ENCODE measurements at regions not wholly inside any gene's neighbourhood (a gene's known extent, or its start where the extent isn't known, plus 50 kb on each side); places are given as distances from the start of the nearest gene placed in this dataset.

DNA sequence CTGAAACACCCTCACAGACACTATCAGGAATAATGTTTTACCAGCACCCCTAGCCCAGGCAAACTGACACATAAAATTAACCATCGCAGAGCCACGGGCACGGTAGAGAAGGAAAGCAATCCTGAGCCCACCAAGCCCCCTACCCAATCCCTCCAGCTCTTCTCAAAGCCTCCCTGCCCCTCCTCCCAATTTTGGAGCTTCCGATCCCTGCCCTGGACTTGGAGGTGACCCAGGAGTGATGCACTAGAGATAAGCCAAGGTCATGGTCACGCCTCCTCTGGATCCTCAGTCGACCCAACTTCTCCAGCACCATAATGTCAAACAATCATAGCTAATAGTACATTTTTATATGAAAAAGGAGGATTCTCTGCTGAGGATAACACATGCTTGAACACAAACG is 188.7 kb upstream of the NSMCE3 start:
- Mint-ChIP-seq H3K36me3 (ENCODE audit: insufficient read depth, unreplicated experiment) (no peaks in the 10 kb centered on the region), H3K9me3 (ENCODE audit: low read depth, unreplicated experiment) (no peaks in the 10 kb centered on the region), H3K4me1 (ENCODE audit: low read depth, unreplicated experiment) (no peaks in the 10 kb centered on the region), H3K4me3 (ENCODE audit: low read depth, unreplicated experiment) (no peak overlapping the region), H3K27me3 (ENCODE audit: unreplicated experiment) (no peaks in the 10 kb centered on the region), H3K27ac (ENCODE audit: unreplicated experiment) (no peak overlapping the region)
- intact Hi-C loops (cut with micrococcal nuclease; ENCODE audit: unreplicated experiment): no loop called here
- no TSS peak for BruUV-seq (replicated peaks)
- CTCF ChIA-PET: no interaction called here
- DNase-seq: no peak
- TF ChIP-seq, protein P1, sequence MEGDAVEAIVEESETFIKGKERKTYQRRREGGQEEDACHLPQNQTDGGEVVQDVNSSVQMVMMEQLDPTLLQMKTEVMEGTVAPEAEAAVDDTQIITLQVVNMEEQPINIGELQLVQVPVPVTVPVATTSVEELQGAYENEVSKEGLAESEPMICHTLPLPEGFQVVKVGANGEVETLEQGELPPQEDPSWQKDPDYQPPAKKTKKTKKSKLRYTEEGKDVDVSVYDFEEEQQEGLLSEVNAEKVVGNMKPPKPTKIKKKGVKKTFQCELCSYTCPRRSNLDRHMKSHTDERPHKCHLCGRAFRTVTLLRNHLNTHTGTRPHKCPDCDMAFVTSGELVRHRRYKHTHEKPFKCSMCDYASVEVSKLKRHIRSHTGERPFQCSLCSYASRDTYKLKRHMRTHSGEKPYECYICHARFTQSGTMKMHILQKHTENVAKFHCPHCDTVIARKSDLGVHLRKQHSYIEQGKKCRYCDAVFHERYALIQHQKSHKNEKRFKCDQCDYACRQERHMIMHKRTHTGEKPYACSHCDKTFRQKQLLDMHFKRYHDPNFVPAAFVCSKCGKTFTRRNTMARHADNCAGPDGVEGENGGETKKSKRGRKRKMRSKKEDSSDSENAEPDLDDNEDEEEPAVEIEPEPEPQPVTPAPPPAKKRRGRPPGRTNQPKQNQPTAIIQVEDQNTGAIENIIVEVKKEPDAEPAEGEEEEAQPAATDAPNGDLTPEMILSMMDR (IDR thresholded peaks at IDR 0.05; ENCODE audit: unreplicated experiment): no peak

DNA sequence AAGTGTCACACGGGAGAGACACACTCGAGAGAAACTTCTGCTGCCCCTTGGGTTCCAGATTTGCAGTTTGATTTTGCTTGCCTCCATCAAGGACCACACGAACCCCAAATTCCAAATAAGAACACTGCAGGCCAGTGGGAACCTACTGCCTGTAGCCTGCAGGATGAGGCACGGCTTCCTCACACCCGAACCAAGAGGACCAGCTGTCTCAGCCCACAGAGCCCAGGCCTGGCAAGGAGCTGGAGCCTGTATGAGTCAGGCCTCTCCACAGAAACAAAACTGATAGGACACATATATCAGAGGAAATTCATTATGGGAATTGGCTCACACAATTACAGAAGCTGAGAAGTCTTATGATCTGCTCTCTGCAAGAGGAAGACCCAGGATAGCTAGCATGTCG is 188.1 kb upstream of the NSMCE3 start:
- Mint-ChIP-seq H3K36me3 (ENCODE audit: insufficient read depth, unreplicated experiment) (no peaks in the 10 kb centered on the region), H3K27ac (ENCODE audit: unreplicated experiment) (no peak overlapping the region), H3K27me3 (ENCODE audit: unreplicated experiment) (no peaks in the 10 kb centered on the region), H3K4me3 (ENCODE audit: low read depth, unreplicated experiment) (no peak overlapping the region), H3K9me3 (ENCODE audit: low read depth, unreplicated experiment) (no peaks in the 10 kb centered on the region), H3K4me1 (ENCODE audit: low read depth, unreplicated experiment) (no peaks in the 10 kb centered on the region)
- CTCF ChIA-PET: no interaction called here
- intact Hi-C loops (cut with micrococcal nuclease; ENCODE audit: unreplicated experiment): no loop called here
- DNase-seq: no peak
- TF ChIP-seq, protein P1 (IDR thresholded peaks at IDR 0.05; ENCODE audit: unreplicated experiment): no peak
- no TSS peak for BruUV-seq (replicated peaks)

DNA sequence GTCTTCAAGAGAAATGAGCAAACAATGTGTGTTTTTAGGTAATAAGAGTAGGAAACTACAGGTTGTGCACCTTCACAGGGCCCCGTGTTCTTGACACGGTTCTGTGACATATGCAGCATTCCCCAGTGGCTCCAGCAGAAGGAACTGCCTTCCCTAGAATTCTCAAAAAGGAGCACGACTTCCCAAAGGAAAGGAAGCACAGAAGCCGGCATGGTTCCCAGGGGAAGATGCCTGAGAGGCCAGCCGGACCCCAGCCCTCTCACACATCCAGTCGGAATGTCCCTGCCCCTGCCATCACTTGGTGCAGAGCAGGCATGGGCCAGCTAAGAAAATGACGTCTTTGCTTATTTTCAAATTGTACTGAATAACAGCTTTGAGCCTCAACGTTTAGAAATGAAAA is 187.3 kb upstream of the NSMCE3 start:
- no peak overlapping the region for H3K4me3 Mint-ChIP-seq (ENCODE audit: low read depth, unreplicated experiment)
- H3K9me3 Mint-ChIP-seq (ENCODE audit: low read depth, unreplicated experiment): no peaks in the 10 kb centered on the region
- CTCF ChIA-PET: no interaction called here
- no peaks in the 10 kb centered on the region for H3K36me3 Mint-ChIP-seq (ENCODE audit: insufficient read depth, unreplicated experiment)
- DNase-seq: no peak
- BruUV-seq (replicated peaks): no TSS peak
- TF ChIP-seq, protein P1 (IDR thresholded peaks at IDR 0.05; ENCODE audit: unreplicated experiment): no peak
- H3K4me1 Mint-ChIP-seq (ENCODE audit: low read depth, unreplicated experiment): no peaks in the 10 kb centered on the region
- intact Hi-C loops (cut with micrococcal nuclease; ENCODE audit: unreplicated experiment): no loop called here
- H3K27me3 Mint-ChIP-seq (ENCODE audit: unreplicated experiment): no peaks in the 10 kb centered on the region
- no peak overlapping the region for H3K27ac Mint-ChIP-seq (ENCODE audit: unreplicated experiment)

DNA sequence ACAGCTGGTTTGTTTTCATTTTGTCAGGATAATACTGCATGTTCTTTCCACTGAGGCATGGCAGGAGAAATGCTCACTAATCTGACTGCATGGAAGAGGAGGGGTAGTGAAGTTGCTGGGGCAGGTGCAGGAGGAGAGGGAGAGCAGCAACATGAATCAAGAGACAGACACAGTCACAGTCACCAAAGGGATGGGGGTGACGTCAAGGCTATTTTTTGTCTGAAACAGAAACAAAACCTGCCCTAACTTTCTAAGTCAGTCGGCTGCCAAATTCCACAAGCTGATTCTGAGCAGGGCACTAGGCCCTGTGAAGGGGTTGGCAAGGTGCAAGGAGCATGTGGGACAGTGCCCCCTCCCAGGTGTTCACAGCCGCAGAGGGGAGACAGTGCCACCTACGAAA is 186.6 kb upstream of the NSMCE3 start:
- TF ChIP-seq, protein P1 (IDR thresholded peaks at IDR 0.05; ENCODE audit: unreplicated experiment): no peak
- intact Hi-C loops (cut with micrococcal nuclease; ENCODE audit: unreplicated experiment): no loop called here
- no peaks in the 10 kb centered on the region for H3K27me3 Mint-ChIP-seq (ENCODE audit: unreplicated experiment)
- H3K9me3 Mint-ChIP-seq (ENCODE audit: low read depth, unreplicated experiment): no peaks in the 10 kb centered on the region
- BruUV-seq (replicated peaks): no TSS peak
- no peak overlapping the region for H3K4me3 Mint-ChIP-seq (ENCODE audit: low read depth, unreplicated experiment)
- no peaks in the 10 kb centered on the region for H3K4me1 Mint-ChIP-seq (ENCODE audit: low read depth, unreplicated experiment)
- CTCF ChIA-PET: no interaction called here
- no peaks in the 10 kb centered on the region for H3K36me3 Mint-ChIP-seq (ENCODE audit: insufficient read depth, unreplicated experiment)
- DNase-seq: no peak
- no peak overlapping the region for H3K27ac Mint-ChIP-seq (ENCODE audit: unreplicated experiment)

DNA sequence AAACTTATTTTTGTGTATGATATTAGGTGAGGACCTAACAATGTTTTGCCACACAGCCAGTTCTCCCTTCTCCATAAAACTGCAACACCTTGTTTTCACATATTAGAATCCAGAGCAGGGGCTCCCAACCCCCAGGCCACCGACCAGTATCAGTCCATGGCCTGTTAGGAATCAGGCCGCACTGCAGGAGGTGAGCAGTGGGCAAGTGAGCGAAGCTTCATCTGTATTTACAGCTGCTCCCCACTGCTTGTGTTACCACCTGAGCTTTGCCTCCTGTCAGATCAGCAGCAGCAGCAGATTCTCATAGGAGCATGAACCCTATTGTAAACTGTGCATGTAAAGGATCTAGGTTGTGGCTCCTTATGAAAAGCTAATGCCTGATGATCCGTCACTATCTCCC is 185.9 kb upstream of the NSMCE3 start:
- H3K36me3 Mint-ChIP-seq (ENCODE audit: insufficient read depth, unreplicated experiment): no peaks in the 10 kb centered on the region
- no peaks in the 10 kb centered on the region for H3K4me1 Mint-ChIP-seq (ENCODE audit: low read depth, unreplicated experiment)
- CTCF ChIA-PET: no interaction called here
- H3K4me3 Mint-ChIP-seq (ENCODE audit: low read depth, unreplicated experiment): no peak overlapping the region
- H3K27me3 Mint-ChIP-seq (ENCODE audit: unreplicated experiment): no peaks in the 10 kb centered on the region
- no peak for DNase-seq
- TF ChIP-seq, protein P1 (IDR thresholded peaks at IDR 0.05; ENCODE audit: unreplicated experiment): no peak
- intact Hi-C loops (cut with micrococcal nuclease; ENCODE audit: unreplicated experiment): no loop called here
- no peak overlapping the region for H3K27ac Mint-ChIP-seq (ENCODE audit: unreplicated experiment)
- no peaks in the 10 kb centered on the region for H3K9me3 Mint-ChIP-seq (ENCODE audit: low read depth, unreplicated experiment)
- BruUV-seq (replicated peaks): no TSS peak

Data from Calu3 (cell line).